Keratinocyte (primary cell): ENCODE measurements at regions not wholly inside any gene's neighbourhood (a gene's known extent, or its start where the extent isn't known, plus 50 kb on each side); places are given as distances from the start of the nearest gene placed in this dataset.

Experiments
- CTCF ChIP-seq, 3 experiments: IDR thresholded peaks in 1 of 3; conservative IDR thresholded peaks in 1 of 3; optimal IDR thresholded peaks in 1 of 3; 2 replicates in 2 of 3; 3 replicates in 1 of 3; pipeline versions ENCODE3 to v1.5.1; 2011; ENCODE audit warnings: low read length in 3 of 3, mild to moderate bottlenecking in 3 of 3, moderate library complexity in 2 of 3, control low read depth in 1 of 3, inconsistent platforms in 1 of 3; ENCODE audit not compliant: insufficient read depth in 2 of 3; ENCODE audit errors: extremely low read depth in 1 of 3
- EZH2 ChIP-seq: IDR thresholded peaks from one replicate; pipeline ENCODE4 v1.6.1; 2012; ENCODE audit warnings: inconsistent platforms, mild to moderate bottlenecking, low read length, moderate library complexity

GRCh38 chr7:46226860-46227259 is 305.8 kb upstream of the IGFBP3 start:
- no peak for TF ChIP-seq CTCF (optimal IDR thresholded peaks at IDR 0.05 in 1 of 3, IDR thresholded peaks at IDR 0.05 in 1 of 3, conservative IDR thresholded peaks at IDR 0.05 in 1 of 3; ENCODE audit: extremely low read depth in 1 of 3, insufficient read depth in 2 of 3, low read length in 3 of 3)
- no peak for TF ChIP-seq EZH2
